T-helper 2 cell treated with Interferon-gamma antibody and Interleukin-4, amounts not matched to agents 100 ng/mL and 5 ng/mL, for 36 hours (primary cell): ENCODE measurements at regions not wholly inside any gene's neighbourhood (a gene's known extent, or its start where the extent isn't known, plus 50 kb on each side); places are given as distances from the start of the nearest gene placed in this dataset.

Experiments used
- intact Hi-C: fragments of 100-400 bp; cut with micrococcal nuclease; formaldehyde crosslinking; loops from one replicate; pipeline ENCODE4 v1.15.1; 2023

GRCh38 chr2:122388208-122388607 lies 632.8 kb downstream of the TSN start:
- intact Hi-C loops: no loop called here

GRCh38 chr2:122389694-122390093 lies 634.2 kb downstream of the TSN start:
- intact Hi-C loops: no loop called here

GRCh38 chr2:122390406-122390805 lies 635.0 kb downstream of the TSN start:
- intact Hi-C loops: no loop called here

GRCh38 chr2:122391726-122392125 lies 636.3 kb downstream of the TSN start:
- intact Hi-C loops: no loop called here

GRCh38 chr2:122395687-122396086 lies 640.2 kb downstream of the TSN start:
- intact Hi-C loops: no loop called here

GRCh38 chr2:122411231-122411630 lies 655.8 kb downstream of the TSN start:
- intact Hi-C loops: no loop called here

- intact Hi-C loops: no loop called here
Measured at GRCh38 chr2:122412360-122412759, 656.9 kb downstream of the TSN start.

- intact Hi-C loops: no loop called here
Measured at GRCh38 chr2:122414902-122415301, 659.5 kb downstream of the TSN start.

GRCh38 chr2:122417114-122417513 lies 661.7 kb downstream of the TSN start:
- intact Hi-C loops: no loop called here

GRCh38 chr2:122421775-122422174 lies 666.3 kb downstream of the TSN start:
- intact Hi-C loops: no loop called here

GRCh38 chr2:122422384-122422991 lies 667.0 kb downstream of the TSN start:
- intact Hi-C loops: no loop called here

- intact Hi-C loops: no loop called here
Measured at GRCh38 chr2:122423934-122424333, 668.5 kb downstream of the TSN start.

- intact Hi-C loops: no loop called here
Measured at GRCh38 chr2:122433123-122433754, 677.8 kb downstream of the TSN start.

GRCh38 chr2:122445003-122445402 lies 689.6 kb downstream of the TSN start:
- intact Hi-C loops: no loop called here

GRCh38 chr2:122446761-122447160 lies 691.3 kb downstream of the TSN start:
- intact Hi-C loops: no loop called here

- intact Hi-C loops: no loop called here
Measured at GRCh38 chr2:122447237-122447636, 691.8 kb downstream of the TSN start.

- intact Hi-C loops: no loop called here
Measured at GRCh38 chr2:122451040-122451439, 695.6 kb downstream of the TSN start.

GRCh38 chr2:122451697-122452096 lies 696.2 kb downstream of the TSN start:
- intact Hi-C loops: no loop called here

GRCh38 chr2:122469147-122469546 lies 713.7 kb downstream of the TSN start:
- intact Hi-C loops: no loop called here

- intact Hi-C loops: no loop called here
Measured at GRCh38 chr2:122471753-122472152, 716.3 kb downstream of the TSN start.

- intact Hi-C loops: no loop called here
Measured at GRCh38 chr2:122478117-122478516, 722.7 kb downstream of the TSN start.

- intact Hi-C loops: no loop called here
Measured at GRCh38 chr2:122478771-122479170, 723.3 kb downstream of the TSN start.

GRCh38 chr2:122480501-122481243 lies 725.2 kb downstream of the TSN start:
- intact Hi-C loops: no loop called here
